ENCODE measurements at regions not wholly inside any gene's neighbourhood (a gene's known extent, or its start where the extent isn't known, plus 50 kb on each side); places are given as distances from the start of the nearest gene placed in this dataset.
"Not testable (repeated sequence)": the region's sequence is repeated elsewhere in the genome, so short reads cannot be mapped to it uniquely, and the experiment has no call there.

DNA sequence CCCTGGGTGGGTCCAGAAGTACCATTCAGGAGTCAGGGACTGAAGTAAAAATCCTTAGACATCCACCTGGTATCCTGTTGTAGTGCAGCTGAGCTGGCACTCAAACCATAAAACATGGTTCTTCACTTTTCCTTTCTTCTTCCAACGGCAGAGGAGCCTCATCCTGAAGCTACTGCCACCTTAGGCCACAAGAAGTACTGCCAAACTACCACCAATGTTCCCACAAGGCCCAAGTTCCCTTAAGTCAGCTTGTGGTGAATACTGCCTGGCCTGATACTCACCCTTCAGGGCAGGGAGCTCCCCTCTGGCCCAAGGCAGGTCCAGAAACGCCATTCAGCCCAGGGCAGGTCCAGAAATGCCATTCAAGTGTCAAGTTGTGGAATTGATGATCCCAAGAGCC, 1053.4 kb upstream of the CITED2 start:
- DNase-seq = no peak

DNA sequence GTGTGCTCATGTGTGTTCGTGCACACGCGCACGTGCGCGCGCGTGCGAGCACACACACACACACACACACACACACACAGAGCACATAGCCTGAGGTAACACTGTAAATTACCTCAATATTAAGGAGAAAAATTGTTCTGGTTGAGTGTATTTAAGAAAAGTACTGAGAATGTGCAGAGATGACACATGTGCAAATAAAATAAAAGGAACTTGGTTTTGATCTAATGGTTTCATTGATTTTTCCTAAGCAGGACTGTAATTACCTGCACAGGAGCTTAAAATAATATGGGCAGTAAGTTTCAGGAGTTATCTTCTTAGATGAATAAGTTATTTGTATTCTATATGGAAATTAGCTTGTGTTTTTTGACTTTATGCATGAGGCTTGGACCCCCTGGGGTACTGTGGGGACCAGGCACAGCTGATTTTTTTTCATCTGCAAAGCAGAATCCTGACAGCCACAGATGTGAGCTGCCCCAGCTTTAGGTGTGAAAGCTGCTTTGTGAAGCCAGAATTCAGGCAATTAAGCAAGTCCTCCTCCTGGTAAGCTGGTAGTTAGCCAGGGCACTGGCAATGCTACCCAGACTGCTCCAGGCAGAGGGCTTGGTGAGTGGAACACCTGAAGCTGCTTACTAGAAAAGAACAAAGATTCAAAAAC, 1040.6 kb upstream of the CITED2 start:
- no peak for DNase-seq

DNA sequence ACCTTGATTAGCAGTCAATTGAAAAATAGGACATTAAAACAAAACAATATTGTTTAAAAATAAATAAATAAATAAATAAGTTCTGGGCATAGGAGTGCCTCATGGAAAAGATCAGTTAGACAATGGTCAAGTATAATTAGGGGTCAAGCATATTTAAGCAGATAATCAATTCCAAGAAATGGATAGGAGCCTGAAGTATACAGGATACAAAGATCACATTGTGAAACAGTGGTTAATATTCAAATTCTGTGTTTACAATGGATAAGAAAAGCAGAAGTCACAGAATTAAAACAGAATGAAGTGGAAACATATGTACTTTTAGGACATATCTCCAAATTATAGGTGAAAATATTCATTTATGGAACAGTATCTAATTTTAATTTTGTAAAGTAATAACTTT, 1028.6 kb upstream of the CITED2 start:
- no peak for DNase-seq

DNA sequence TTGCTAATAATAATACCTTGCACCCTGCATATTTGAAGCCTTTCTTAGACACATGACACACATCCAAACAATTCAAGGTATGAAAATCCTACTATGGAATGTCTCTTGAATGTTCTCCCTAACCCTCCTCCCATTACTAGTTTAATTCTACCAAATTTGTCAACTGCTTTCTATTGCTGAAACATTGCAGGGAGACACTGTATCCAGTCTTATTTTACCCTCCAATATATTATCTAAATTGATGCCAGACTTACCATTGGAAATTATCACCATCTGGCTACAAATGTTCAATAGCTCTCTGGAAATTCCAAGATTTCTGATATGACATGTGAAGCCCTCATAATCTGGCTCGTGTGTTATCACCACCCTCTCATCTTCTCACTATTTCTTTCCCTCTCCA, 1027.3 kb upstream of the CITED2 start:
- no peak for DNase-seq

DNA sequence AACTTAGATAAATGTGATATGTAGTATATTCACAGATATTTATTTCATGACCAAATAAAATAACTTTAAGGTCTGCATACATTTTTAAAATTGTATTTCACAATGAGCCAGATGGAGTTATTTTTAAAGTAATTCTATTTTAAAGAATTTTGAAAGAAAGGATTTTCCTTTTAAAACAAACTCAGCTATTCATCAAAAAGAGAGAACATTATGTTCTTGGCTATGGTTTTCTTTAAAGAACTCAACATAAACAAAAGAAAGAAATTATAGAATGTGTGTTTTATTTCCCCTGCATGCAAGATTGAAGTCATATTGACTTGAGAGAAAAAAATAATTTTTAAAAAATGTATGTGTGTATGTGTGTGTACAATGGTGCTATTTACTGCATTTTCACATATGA, 1023.6 kb upstream of the CITED2 start:
- DNase-seq = no peak

DNA sequence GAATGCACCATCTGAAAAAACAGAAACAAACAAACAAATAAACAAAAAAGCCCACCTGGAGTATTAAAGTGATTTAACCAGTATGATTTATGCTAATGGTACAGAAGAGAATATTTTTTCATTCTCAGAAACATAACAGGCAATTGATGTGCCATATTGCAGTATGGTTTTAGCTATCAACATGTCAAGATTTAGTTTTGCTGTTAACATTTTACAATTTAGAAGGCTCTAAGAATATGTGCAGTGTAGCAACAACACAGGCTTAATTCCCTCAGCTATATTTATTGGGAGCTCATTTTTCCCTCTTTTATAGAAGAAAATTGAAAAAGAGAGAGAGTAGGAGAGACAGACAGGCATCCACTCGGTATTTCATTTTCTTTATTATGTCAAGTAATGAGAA, 1022.7 kb upstream of the CITED2 start:
- no peak for DNase-seq

DNA sequence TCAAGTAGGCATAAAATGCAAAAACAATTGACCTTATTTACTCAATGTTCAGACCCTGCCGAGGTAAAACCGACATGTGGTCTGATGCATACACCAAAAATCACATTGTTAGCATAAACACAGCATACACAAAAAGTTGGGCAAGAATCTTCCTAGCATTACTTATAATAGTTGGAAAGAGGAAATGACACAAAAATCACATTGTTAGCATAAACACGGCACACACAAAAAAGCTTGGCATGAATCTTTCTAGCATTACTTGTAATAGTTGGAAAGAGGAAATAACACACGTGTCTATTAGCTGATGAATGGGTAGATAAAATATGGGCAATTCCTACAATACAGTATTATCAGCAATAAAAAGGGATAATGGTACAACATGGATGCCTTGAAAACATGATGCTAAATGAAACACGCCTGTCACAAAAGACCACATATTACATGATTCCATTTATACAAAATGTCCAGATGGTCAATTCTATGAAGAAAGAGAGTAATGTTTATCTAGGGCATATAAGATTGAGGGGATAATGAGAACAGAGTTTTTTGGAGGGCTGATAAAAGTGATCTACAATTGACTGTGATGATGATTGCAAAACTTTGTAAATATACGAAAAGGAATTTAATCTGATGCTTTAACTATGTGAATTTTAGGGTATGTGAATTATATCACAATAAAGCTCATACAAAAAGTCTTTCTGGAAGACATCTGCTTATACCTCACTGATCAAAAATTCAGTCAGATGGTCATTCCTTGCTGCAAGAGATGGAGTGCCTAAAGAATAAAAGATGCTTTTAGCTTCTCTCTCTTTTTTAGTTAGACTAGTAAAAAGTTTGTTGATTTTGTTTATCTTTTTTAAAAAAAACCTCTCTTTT, 1019.5 kb upstream of the CITED2 start:
- DNase-seq = no peak

DNA sequence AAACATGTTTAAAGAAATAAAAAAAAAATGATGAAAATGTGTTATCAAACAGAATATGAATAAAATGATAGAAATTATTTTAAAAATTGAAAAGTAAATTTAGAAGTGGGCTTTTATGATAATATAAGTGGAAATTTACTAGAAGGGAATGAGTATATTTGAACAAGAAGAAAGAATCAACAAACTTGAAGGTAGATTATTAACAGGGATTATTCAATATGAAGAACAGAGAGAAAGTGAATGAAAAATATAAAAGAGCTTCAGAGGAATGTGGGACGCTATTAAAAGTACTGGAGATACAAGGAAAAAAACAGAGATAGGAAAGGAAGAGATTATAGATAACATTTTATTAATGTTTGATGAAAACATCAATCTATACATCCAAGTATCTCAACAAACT, 1014.4 kb upstream of the CITED2 start:
- no peak for DNase-seq

DNA sequence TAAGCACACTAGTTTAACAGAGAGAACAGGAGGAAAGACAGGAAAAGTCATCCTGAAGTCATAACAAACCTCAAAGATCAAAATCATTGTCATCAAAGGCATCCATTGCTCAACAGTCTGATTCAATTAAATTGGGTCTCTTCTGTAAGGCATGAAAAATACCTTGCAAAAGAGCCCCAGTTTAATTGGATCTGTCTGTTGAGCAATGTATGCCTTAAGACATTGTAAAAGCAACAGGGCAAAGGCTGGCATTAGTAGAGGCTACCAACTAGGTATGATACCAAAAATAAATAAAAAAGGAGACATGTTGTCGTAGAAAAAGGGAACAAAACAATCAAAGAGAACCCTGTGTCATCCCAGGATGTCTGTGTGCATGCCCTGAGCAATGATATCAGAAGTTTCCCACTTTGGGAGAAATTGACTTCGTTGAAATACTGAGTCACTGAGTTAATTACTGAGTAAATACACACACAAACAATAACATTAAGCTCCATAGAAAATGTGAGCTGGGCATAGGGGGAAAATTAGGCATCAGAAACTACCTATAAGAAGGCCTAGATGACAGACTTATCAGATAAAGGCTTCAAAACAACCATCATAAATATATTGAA, 1013.8 kb upstream of the CITED2 start:
- no peak for DNase-seq

DNA sequence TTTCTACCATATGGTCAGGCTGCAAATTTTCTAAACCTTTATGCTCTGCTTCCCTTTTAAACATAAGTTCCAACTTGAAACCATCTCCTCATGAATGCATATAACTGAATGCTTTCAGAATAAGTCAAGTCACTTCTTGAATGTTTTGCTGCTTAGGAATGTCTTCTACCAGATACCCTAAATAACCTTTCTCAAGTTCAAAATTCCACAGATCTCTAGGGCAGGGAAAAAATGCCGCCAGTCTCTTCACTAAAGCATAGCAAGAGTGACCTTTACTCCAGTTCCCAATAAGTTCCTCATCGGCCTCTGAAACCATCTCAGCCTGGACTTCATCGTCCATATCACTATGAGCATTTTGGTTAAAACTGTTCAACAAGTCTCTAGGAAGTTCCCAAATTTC, 1011.2 kb upstream of the CITED2 start:
- DNase-seq = no peak

DNA sequence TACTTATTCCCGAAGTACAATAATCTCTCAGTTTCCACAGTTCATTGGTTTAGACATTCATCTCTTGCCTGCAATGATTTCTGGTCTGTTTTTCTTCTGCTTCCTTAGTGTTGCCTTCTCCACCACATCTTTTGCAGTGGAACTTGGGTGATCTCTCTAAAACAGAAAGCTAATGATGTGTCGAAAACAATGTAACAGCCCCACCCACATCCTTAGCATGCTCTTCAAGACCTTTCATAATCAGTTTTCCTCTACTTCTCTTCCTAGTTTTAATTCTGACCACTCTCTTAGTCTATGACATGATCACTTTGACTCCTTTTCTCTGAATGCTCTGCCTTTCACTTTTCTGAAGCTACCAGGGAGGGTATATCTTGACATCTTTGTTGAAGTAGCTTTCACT, 1007.9 kb upstream of the CITED2 start:
- no peak for DNase-seq

DNA sequence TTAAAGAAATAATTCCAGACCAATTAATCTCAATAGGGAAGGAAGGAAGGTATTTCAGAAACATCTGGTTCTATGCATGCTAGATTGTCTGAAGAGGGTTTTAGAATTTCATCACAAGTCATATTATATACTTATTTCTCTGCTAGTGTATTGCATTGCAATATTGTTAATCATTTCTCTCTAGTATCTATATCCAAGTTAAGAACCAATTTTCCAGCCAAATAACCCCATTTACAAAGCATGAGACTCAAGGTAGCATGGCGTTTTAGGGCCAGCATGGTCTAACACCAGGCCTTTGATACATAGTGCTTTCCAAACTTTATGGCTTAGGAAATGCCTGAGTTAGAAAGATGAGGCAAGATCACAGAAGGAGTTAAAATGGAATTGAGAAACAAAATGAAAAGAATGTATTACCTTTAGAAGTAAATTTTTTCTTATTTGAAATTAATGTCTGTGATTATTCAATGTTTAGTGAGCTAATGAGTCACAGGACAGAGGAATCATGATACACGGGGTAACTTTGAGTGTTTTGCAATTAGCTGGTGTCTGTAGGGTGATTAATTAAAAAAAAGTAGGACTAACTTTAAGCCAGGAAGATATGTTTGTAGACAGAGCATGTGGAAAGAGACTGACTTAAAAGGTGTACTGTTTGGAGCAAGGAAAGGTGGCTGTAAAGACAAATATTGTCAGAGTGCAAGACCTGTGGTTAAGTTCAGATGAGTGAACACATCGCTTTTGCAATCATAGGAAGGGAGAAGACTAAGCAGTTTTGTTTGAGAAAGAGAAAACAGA, 1006.2 kb upstream of the CITED2 start:
- DNase-seq = no peak

DNA sequence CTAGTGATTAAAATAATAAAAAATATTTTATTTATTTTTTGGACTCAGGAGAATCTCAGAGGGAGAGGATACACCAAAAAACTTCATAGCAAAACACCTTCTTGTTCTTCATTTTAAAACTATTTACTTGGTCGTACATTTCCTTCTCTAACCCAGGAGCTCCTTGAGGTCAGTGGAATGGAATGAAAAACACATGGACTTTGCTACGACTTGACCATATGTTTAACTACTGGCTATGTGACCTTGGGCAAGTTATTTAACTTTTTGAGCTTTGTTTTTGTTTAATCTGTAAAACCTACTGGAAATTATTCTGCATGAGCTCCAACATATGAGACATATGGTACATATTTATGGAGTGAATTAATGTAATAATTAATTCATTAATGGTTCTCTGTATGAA, 1005.5 kb upstream of the CITED2 start:
- no peak for DNase-seq

DNA sequence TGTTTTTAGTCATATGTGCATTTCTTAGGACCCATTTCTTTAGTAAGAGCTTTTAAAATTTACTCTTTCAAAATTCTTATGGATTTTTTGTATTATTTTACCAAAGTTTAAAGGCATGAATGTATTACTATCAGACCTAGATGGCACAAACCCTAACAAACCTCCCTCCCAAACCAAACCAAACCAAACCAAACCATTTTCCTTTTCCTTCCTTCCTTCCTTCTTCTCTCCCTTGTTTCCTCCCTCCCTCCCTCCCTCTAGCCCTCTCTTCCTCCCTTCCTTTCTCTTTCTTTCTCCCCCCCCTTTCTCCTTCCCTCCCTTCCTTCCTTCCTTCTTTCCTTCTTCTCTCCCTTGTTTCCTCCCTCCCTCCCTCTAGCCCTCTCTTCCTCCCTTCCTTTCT, 1001.8 kb upstream of the CITED2 start:
- no peak for DNase-seq

DNA sequence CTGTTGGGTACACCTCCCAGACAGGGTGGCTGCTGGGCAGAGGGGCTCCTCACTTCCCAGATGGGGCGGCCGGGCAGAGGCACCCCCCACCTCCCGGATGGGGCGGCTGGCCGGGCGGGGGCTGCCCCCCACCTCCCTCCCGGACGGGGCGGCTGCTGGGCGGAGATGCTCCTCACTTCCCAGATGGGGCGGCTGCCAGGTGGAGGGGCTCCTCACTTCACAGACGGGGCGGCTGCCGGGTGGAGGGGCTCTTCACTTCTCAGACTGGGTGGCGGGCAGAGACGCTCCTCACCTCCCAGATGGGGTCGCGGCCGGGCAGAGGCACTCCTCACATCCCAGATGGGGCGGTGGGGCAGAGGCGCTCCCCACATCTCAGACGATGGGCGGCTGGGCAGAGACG, 999.3 kb upstream of the CITED2 start:
- not testable (repeated sequence) for DNase-seq

DNA sequence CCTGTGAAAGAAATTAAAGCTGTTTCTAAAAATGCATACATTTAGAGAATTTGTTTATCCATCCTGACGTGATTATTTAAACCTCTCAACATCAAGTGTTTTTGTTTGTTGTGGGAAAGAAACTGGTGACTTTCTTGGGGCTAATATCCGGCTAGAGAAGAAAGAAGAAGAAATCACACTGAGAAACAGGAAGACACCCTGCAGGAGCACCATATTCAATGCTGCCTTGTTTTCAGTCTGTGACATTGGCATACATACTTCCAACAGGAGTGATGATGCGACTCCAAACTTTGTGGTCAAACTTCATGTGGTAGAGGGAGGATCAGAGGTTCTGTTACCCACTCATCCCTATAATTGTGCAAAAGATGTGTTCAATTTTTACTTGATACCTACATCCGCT, 997.6 kb upstream of the CITED2 start:
- DNase-seq = no peak

DNA sequence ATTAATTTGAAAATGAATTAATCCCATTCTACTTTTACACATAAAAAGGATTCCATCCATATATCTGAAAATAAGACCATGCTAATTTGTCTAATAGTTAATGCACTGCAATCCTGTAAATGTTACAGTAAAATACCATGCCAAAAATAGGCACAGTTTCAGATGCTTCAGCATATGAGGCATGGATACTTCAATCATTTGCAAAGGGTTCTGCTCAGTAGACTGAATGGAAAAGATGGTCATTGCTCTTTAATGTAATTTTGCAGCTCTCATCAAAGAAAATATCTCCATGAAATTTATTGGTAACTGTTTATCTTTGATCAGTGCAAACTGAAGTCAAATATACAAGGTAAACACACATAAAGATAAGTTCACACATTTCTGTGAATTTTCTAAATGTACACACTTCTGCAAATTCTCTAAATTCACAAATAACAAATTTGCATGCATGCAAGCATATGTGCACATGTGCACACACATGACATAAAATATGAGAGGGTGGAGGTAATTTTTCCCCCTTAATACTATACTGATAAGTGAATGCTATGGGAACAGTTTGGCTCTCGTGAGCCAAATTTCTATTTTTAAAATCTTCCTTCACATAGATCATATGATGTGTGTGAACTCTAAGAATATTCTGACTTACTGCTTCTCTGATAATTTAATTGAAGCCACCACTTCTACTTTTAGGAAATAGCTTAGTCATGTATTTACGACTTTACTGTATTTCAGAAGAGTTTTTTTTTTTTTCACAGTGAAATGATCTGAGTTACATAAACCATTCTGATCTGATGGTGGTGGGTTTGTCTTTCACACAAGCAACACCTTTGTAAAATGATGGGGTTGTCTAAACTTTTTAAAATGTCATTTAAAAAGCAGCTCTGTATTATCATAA, 996.8 kb upstream of the CITED2 start:
- no peak for DNase-seq

DNA sequence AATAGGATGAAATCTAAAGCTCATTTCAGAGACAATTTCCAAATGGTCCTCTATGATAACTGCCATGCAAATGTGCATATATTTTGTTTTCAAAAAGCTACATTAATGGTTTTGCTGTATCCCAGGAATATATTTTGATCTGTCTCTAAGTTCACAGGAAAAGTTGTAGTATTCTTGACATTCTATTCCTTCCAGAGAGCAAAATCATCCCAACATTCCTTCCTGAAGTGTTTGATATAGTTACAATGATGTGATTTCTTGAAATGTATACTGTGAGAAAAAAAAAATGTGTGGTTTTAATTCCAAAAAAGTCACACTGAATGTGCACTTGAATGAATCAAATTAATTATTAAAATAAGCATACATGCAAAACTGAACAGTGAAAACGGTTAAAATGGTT, 996.0 kb upstream of the CITED2 start:
- DNase-seq = no peak

DNA sequence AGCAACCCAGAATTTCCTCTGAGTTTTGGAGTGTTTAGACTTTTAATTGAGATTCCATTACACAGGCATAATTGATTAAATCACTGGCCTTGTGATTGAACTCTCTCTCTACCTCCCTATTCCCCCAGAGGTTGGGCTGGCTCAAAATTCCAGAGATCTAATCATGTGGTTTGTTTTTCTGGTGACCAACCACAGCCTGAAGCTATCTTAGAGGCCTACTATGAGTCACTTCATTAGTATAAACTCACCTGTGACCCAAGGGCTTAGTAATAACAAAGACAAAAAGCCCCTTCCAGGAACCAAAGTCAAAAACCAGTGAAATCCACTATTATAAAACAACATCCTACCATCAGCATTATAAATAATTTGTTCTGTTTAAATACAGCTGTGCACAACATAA, 992.5 kb upstream of the CITED2 start:
- DNase-seq = no peak

DNA sequence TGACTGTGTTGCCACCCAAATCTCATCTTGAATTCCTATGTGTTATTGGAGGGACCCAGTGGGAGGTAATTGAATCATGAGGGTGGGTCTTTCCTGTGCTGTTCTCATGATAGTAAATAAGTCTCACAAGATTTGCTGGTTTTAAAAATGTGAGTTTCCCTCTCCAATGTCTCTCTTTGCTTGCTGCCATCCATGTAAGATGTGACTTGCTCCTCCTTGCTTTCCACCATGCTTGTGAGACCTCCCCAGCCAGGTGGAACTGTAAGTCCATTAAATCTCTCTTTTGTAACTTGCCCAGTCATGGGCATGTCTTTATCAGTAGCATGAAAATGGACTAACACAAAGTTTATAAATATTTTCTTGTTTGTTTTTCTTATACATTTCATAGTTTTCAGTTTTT, 990.5 kb upstream of the CITED2 start:
- no peak for DNase-seq

DNA sequence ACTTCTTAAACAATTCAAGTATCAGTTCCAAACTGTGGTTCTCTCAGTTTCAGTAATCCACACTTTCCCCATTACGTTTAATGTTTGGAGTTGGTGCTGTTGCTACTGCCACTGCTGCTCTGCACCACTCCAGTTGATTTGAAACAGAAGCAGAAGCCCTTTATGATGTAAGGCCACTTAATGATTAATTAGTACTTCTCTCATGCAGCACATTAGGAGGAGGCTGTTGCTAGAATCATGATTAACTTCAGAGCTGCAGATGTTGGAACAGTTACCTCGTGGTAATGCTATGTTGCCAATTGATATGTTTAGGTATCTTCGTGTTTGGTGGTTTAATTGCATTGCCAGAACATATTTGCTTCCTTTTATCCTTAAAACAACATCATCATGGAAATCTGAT, 986.2 kb upstream of the CITED2 start:
- peak; percentile 83 for DNase-seq

DNA sequence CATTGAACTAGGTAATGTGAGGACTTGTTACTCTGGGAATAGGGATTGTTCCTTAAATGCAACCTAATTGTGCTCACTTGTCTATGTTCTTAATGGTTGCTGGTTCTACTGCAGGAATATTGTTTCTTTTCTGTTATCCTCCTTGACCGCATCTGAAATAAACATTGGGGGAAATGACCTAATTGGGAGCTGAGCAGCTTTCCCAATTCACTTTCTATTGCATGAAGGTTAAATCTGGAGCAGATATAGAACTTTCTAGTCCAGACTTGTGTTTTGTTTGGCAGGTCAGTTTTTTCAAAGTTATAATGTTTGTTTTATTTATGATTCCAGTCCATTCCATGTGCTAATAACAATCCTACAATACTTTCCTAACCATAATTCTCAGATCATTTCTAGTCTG, 981.0 kb upstream of the CITED2 start:
- no peak for DNase-seq
